GM23338 (cell line): ENCODE measurements at regions not wholly inside any gene's neighbourhood (a gene's known extent, or its start where the extent isn't known, plus 50 kb on each side); places are given as distances from the start of the nearest gene placed in this dataset.

ENCODE experiments used
- CREB1 ChIP-seq: fragments of 250-450 bp; sonication (Bioruptor Pico); IDR thresholded peaks from 2 replicates; pipeline ENCODE4 v1.5.0; 2020; ENCODE audit warnings: low read depth, mild to moderate bottlenecking, moderate library complexity
- EZH2 ChIP-seq: fragments of 200-600 bp; sonication (generic); IDR thresholded peaks from one replicate; pipeline ENCODE4 v1.8.0; 2017; ENCODE audit warnings: antibody characterized with exemption, mild to moderate bottlenecking, low read depth; ENCODE audit not compliant: unreplicated experiment
- EZH2phosphoT487 ChIP-seq: fragments of 200-600 bp; sonication (generic); IDR thresholded peaks from one replicate; pipeline ENCODE4 v1.8.1; 2018; ENCODE audit warnings: antibody characterized with exemption; ENCODE audit not compliant: unreplicated experiment
- POLR2AphosphoS5 ChIP-seq: IDR thresholded peaks from 2 replicates; pipeline ENCODE4 v1.6.1; 2016; ENCODE audit warnings: antibody characterized with exemption, low read depth
- TF ChIP-seq, protein P1 (sequence below), 2 experiments: fragments of 200-600 bp in 1 of 2; sonication (generic) in 1 of 2; conservative IDR thresholded peaks; 2 replicates each; pipeline versions ENCODE4 v1.5.1 to v1.6.1; 2016 to 2017; ENCODE audit warnings: antibody characterized with exemption in 2 of 2, low read depth in 2 of 2, mild to moderate bottlenecking in 2 of 2, moderate library complexity in 1 of 2

DNA sequence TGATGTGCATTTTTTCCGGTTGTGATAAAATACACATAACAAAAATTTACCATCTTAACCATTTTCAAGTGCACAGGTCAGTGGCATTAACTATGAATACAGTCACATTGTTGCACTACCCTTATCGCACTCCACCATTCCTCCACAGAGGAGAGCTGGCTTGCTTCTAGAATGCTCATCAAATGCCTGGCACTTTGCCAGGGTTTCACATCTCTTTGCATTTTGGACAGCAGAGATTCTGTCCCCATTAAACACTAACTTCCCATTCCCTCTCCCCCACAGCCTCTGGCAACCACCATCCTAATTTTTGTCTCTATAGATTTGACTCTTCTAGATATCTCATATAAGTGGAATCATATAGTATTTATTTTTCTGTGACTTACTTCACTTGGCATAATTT lies 165.0 kb downstream of the ASB1 start:
- TF ChIP-seq, protein P1, sequence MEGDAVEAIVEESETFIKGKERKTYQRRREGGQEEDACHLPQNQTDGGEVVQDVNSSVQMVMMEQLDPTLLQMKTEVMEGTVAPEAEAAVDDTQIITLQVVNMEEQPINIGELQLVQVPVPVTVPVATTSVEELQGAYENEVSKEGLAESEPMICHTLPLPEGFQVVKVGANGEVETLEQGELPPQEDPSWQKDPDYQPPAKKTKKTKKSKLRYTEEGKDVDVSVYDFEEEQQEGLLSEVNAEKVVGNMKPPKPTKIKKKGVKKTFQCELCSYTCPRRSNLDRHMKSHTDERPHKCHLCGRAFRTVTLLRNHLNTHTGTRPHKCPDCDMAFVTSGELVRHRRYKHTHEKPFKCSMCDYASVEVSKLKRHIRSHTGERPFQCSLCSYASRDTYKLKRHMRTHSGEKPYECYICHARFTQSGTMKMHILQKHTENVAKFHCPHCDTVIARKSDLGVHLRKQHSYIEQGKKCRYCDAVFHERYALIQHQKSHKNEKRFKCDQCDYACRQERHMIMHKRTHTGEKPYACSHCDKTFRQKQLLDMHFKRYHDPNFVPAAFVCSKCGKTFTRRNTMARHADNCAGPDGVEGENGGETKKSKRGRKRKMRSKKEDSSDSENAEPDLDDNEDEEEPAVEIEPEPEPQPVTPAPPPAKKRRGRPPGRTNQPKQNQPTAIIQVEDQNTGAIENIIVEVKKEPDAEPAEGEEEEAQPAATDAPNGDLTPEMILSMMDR (conservative IDR thresholded peaks at IDR 0.05; ENCODE audit: low read depth in 2 of 2), result no peak
- TF ChIP-seq POLR2AphosphoS5 (no peak), EZH2 (no peak), CREB1 (CRISPR knock-in tag) (no peak), EZH2phosphoT487 (no peak)
